ENCODE measurements at regions not wholly inside any gene's neighbourhood (a gene's known extent, or its start where the extent isn't known, plus 50 kb on each side); places are given as distances from the start of the nearest gene placed in this dataset.

- TF ChIP-seq CTCF (IDR thresholded peaks at IDR 0.05; ENCODE audit: control extremely low read depth in 1 of 3, insufficient read depth in 1 of 3, low read depth in 1 of 3, low read length in 3 of 3) (no peak), HDAC2 (IDR thresholded peaks at IDR 0.05; ENCODE audit: borderline replicate concordance in 1 of 2, low read depth in 2 of 2, low read length in 2 of 2) (no peak), YY1 (IDR thresholded peaks at IDR 0.05; ENCODE audit: low read depth, low read length) (no peak), E2F6 (IDR thresholded peaks at IDR 0.05) (no peak), POU5F1 (IDR thresholded peaks at IDR 0.05; ENCODE audit: low read depth, low read length) (no peak), JUN (IDR thresholded peaks at IDR 0.05; ENCODE audit: low read depth, low read length) (no peak), EZH2 (IDR thresholded peaks at IDR 0.05; ENCODE audit: low read depth, low read length, severe bottlenecking) (no peak), POLR2A (IDR thresholded peaks at IDR 0.05; ENCODE audit: control extremely low read depth in 1 of 2, low read depth in 2 of 2, low read length in 2 of 2) (no peak)
Measured at GRCh38 chr10:33419311-33419710, 84.8 kb upstream of the NRP1 start.

Measured in H1 (cell line).